ENCODE measurements at regions not wholly inside any gene's neighbourhood (a gene's known extent, or its start where the extent isn't known, plus 50 kb on each side); places are given as distances from the start of the nearest gene placed in this dataset.

DNA sequence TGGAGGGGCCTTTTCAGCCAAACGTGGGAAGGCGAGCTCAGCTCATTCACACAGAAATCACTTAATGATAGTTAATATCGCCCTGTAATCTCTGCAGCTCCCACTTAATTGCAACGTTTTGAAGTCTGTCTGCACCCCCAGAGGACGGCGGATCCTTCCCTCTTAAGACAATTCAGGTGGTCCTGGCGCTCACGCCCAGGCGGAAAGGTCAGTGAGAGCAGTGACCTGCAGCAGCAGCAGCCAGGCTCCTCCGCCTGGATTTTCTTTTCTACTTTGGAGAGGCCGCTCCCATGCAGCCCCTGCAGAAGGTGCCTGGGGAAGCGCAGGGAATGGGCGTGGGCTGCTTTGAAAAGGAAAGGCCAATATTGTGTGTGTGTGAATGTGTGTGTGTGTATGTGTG lies 400.9 kb upstream of the IRX1 start:
- TF ChIP-seq, protein P1, sequence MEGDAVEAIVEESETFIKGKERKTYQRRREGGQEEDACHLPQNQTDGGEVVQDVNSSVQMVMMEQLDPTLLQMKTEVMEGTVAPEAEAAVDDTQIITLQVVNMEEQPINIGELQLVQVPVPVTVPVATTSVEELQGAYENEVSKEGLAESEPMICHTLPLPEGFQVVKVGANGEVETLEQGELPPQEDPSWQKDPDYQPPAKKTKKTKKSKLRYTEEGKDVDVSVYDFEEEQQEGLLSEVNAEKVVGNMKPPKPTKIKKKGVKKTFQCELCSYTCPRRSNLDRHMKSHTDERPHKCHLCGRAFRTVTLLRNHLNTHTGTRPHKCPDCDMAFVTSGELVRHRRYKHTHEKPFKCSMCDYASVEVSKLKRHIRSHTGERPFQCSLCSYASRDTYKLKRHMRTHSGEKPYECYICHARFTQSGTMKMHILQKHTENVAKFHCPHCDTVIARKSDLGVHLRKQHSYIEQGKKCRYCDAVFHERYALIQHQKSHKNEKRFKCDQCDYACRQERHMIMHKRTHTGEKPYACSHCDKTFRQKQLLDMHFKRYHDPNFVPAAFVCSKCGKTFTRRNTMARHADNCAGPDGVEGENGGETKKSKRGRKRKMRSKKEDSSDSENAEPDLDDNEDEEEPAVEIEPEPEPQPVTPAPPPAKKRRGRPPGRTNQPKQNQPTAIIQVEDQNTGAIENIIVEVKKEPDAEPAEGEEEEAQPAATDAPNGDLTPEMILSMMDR (IDR thresholded peaks at IDR 0.05) = no peak
- TF ChIP-seq POLR2AphosphoS5 (IDR thresholded peaks at IDR 0.05; ENCODE audit: low read depth, low read length) (no peak), SIN3A (IDR thresholded peaks at IDR 0.05; ENCODE audit: borderline replicate concordance, insufficient read depth, low read depth, low read length) (no peak)
- TF ChIP-seq, protein P2, sequence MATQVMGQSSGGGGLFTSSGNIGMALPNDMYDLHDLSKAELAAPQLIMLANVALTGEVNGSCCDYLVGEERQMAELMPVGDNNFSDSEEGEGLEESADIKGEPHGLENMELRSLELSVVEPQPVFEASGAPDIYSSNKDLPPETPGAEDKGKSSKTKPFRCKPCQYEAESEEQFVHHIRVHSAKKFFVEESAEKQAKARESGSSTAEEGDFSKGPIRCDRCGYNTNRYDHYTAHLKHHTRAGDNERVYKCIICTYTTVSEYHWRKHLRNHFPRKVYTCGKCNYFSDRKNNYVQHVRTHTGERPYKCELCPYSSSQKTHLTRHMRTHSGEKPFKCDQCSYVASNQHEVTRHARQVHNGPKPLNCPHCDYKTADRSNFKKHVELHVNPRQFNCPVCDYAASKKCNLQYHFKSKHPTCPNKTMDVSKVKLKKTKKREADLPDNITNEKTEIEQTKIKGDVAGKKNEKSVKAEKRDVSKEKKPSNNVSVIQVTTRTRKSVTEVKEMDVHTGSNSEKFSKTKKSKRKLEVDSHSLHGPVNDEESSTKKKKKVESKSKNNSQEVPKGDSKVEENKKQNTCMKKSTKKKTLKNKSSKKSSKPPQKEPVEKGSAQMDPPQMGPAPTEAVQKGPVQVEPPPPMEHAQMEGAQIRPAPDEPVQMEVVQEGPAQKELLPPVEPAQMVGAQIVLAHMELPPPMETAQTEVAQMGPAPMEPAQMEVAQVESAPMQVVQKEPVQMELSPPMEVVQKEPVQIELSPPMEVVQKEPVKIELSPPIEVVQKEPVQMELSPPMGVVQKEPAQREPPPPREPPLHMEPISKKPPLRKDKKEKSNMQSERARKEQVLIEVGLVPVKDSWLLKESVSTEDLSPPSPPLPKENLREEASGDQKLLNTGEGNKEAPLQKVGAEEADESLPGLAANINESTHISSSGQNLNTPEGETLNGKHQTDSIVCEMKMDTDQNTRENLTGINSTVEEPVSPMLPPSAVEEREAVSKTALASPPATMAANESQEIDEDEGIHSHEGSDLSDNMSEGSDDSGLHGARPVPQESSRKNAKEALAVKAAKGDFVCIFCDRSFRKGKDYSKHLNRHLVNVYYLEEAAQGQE (IDR thresholded peaks at IDR 0.05; ENCODE audit: insufficient read depth in 1 of 2, low read depth in 2 of 2, low read length in 1 of 2) = no peak

All from Panc1 (cell line).